A673 (cell line): ENCODE measurements at regions not wholly inside any gene's neighbourhood (a gene's known extent, or its start where the extent isn't known, plus 50 kb on each side); places are given as distances from the start of the nearest gene placed in this dataset.

Experiments
- CTCF ChIP-seq: fragments of 300-800, 200-600 bp; sonication (generic); conservative IDR thresholded peaks from 2 replicates; pipeline ENCODE4 v1.5.1; 2017; ENCODE audit warnings: low read depth, mild to moderate bottlenecking, antibody characterized with exemption, low read length, moderate library complexity, mixed read lengths
- EZH2 ChIP-seq: fragments of 200-600 bp; sonication (generic); IDR thresholded peaks from 2 replicates; pipeline ENCODE4 v1.6.1; 2017; ENCODE audit warnings: borderline replicate concordance, low read depth, mild to moderate bottlenecking, mixed read lengths, antibody characterized with exemption, low read length; ENCODE audit not compliant: poor library complexity, severe bottlenecking

DNA sequence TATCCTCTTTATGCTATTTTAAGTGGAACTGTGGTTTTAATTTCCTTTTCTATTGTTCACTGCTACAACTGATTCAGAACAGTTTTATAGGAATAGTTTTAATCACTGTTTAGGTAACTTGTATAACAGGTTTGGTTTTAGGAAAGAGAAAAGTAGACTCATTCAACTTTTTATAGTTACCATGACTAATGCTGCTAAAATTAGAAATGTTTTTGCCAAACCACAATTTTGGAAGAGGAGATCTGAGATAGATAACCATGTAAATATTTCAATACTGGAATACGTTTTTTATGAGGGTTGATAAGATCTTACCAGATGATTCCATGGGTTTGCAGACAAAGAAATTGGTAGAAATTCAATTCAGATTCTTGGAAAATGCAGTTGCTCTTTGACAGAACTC is 404.6 kb upstream of the ARRDC3 start:
- no peak for TF ChIP-seq CTCF
- TF ChIP-seq EZH2: no peak
